ENCODE measurements at regions not wholly inside any gene's neighbourhood (a gene's known extent, or its start where the extent isn't known, plus 50 kb on each side); places are given as distances from the start of the nearest gene placed in this dataset.

GRCh38 chr6:14738933-14739332, 506.9 kb upstream of the JARID2 start:
- no peak for TF ChIP-seq EZH2 (IDR thresholded peaks at IDR 0.05; ENCODE audit: insufficient read depth, poor library complexity, severe bottlenecking)
- TF ChIP-seq EZH2phosphoT487 (IDR thresholded peaks at IDR 0.05; ENCODE audit: insufficient read depth, low read depth), result no peak

Data from GM23248 (cell line).